PC-3 (cell line): ENCODE measurements at regions not wholly inside any gene's neighbourhood (a gene's known extent, or its start where the extent isn't known, plus 50 kb on each side); places are given as distances from the start of the nearest gene placed in this dataset.

Source experiments
- ATAC-seq: fragments of 200-7000 bp; cut with Tn5 transposase; 2 replicates; pipeline ENCODE4 v1.9.1; 2020; ENCODE audit warnings: mild to moderate bottlenecking, moderate library complexity
- BruUV-seq: library from RNA; stranded (reverse); fragments of 400-500 nt; replicated peaks from 2 replicates; lab custom pipeline; 2021; lab: Mats Ljungman, UMichigan
- CTCF ChIA-PET: fragments of 300-600 bp; sonication (Branson Sonifier 250); formaldehyde crosslinking; loops from one replicate; lab custom pipeline; 2022; ENCODE audit warnings: antibody characterized with exemption; lab: Charles Lee
- POLR2A ChIA-PET: fragments of 300-600 bp; sonication (Branson Sonifier 250); formaldehyde crosslinking; loops from one replicate; lab custom pipeline; 2022; ENCODE audit warnings: antibody characterized with exemption; ENCODE audit not compliant: unreplicated experiment; lab: Charles Lee
- DNase-seq: peaks from one replicate; pipeline ENCODE4 v3.0.0-alpha.2; 2015
- H2AFZ ChIP-seq: fragments of 300-600 bp; sonication (generic); 2 replicates; pipeline ENCODE4 v1.6.0; 2016; ENCODE audit warnings: antibody characterized with exemption, low read length
- H3F3A ChIP-seq: fragments of 300-600 bp; sonication (generic); one replicate; pipeline ENCODE4 v1.6.0; 2017; ENCODE audit warnings: antibody characterized with exemption, low read length, control low read depth, mild to moderate bottlenecking; ENCODE audit not compliant: unreplicated experiment
- H3K27ac ChIP-seq: fragments of 300-600 bp; sonication (generic); 2 replicates; pipeline ENCODE4 v1.5.1; 2016; ENCODE audit warnings: mild to moderate bottlenecking, low read length
- H3K27me3 ChIP-seq: fragments of 300-600 bp; sonication (generic); 2 replicates; pipeline ENCODE4 v1.6.1; 2016; ENCODE audit warnings: low read length, mixed read lengths
- H3K36me3 ChIP-seq: fragments of 300-600 bp; sonication (generic); 2 replicates; pipeline ENCODE4 v1.6.1; 2016; ENCODE audit warnings: low read depth, mixed run types, low read length, mixed read lengths
- H3K4me1 ChIP-seq: fragments of 300-600 bp; sonication (generic); 2 replicates; pipeline ENCODE4 v1.5.1; 2016; ENCODE audit warnings: low read length; ENCODE audit not compliant: insufficient read depth
- H3K4me2 ChIP-seq: fragments of 300-600 bp; sonication (generic); 2 replicates; pipeline ENCODE4 v1.6.0; 2016; ENCODE audit warnings: low read length
- H3K4me3 ChIP-seq: fragments of 300-600 bp; sonication (generic); 2 replicates; pipeline ENCODE4 v1.5.1; 2016; ENCODE audit warnings: mild to moderate bottlenecking, low read length, mixed read lengths
- H3K79me2 ChIP-seq: fragments of 300-600 bp; sonication (generic); 2 replicates; pipeline ENCODE4 v1.6.1; 2017; ENCODE audit warnings: low read length, mixed read lengths
- H3K9ac ChIP-seq: fragments of 300-600 bp; sonication (generic); 2 replicates; pipeline ENCODE4 v1.6.0; 2016; ENCODE audit warnings: mild to moderate bottlenecking, low read length
- H3K9me2 ChIP-seq: fragments of 300-600 bp; sonication (generic); replicated peaks from 2 replicates; pipeline ENCODE4 v1.6.1; 2016; ENCODE audit warnings: mixed run types, low read length, mixed read lengths
- H3K9me3 ChIP-seq: fragments of 300-600 bp; sonication (generic); 2 replicates; pipeline ENCODE4 v1.6.1; 2016; ENCODE audit warnings: low read length, mixed read lengths
- H4K20me1 ChIP-seq: fragments of 300-600 bp; sonication (generic); 2 replicates; pipeline ENCODE4 v1.6.1; 2016; ENCODE audit warnings: low read length, mixed read lengths
- EZH2 ChIP-seq: fragments of 300-600 bp; sonication (generic); IDR thresholded peaks from one replicate; pipeline ENCODE4 v1.6.1; 2017; ENCODE audit warnings: antibody characterized with exemption, mild to moderate bottlenecking, low read length; ENCODE audit not compliant: unreplicated experiment
- EZH2phosphoT487 ChIP-seq: fragments of 300-600 bp; sonication (generic); IDR thresholded peaks from 2 replicates; pipeline ENCODE4 v1.6.1; 2018; ENCODE audit warnings: mild to moderate bottlenecking, antibody characterized with exemption, low read length, borderline replicate concordance
- intact Hi-C: fragments of 100-400 bp; cut with micrococcal nuclease; formaldehyde crosslinking; loops from 2 replicates; pipeline ENCODE4 v1.9.0; 2023
- TF ChIP-seq, protein P1 (sequence below): fragments of 300-600 bp; sonication (generic); conservative IDR thresholded peaks from 2 replicates; pipeline ENCODE4 v1.5.1; 2017; ENCODE audit warnings: antibody characterized with exemption, low read depth, mild to moderate bottlenecking, low read length

DNA sequence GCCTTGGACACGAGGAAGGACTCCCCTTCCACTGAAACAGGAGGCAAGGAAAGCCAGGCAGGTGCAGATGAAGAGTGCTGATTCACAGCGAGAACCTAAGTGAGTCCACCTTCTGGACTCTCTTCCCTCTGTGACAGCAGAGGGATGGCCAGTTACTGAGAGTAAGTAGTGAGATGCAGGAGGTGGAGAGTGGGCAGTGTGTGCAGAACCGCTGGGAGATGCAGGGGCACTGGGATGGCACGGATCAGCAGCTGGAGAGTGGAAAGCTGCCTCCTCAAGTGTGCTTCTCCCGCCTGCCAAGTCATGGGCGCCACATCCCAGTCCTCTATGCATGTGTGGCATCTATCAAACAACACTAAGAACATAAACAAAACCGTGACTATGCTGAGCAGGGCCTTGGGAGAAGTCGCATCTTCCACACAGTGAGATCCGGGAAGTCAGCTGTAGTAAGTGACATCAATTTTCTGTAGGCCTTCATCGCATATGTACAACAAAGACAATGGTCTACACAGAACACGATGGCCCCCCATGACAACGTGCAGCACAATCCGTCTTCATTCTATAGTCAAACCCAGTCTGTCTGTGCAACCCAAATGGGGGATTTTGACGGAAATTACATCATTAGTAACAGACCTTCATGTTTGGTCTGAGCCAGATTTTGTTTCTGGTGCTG, 217.4 kb upstream of the KLF14 start:
- H3F3A ChIP-seq, result no peaks in the 10 kb centered on the region
- TF ChIP-seq, protein P1, sequence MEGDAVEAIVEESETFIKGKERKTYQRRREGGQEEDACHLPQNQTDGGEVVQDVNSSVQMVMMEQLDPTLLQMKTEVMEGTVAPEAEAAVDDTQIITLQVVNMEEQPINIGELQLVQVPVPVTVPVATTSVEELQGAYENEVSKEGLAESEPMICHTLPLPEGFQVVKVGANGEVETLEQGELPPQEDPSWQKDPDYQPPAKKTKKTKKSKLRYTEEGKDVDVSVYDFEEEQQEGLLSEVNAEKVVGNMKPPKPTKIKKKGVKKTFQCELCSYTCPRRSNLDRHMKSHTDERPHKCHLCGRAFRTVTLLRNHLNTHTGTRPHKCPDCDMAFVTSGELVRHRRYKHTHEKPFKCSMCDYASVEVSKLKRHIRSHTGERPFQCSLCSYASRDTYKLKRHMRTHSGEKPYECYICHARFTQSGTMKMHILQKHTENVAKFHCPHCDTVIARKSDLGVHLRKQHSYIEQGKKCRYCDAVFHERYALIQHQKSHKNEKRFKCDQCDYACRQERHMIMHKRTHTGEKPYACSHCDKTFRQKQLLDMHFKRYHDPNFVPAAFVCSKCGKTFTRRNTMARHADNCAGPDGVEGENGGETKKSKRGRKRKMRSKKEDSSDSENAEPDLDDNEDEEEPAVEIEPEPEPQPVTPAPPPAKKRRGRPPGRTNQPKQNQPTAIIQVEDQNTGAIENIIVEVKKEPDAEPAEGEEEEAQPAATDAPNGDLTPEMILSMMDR, result no peak
- no peak for TF ChIP-seq EZH2phosphoT487
- no peaks in the 10 kb centered on the region for H3K9me3 ChIP-seq
- peaks cover 4% of the 10 kb centered on the region; the same call in 1 of the 2 replicates for H3K79me2 ChIP-seq
- no TSS peak for BruUV-seq
- ATAC-seq (no peak), DNase-seq (no peak)
- H3K9ac ChIP-seq, result no peak overlapping the region
- no peak overlapping the region for H2AFZ ChIP-seq
- H3K36me3 ChIP-seq, result peaks cover 4% of the 10 kb centered on the region; the same call in 1 of the 2 replicates
- no peaks in the 10 kb centered on the region for H3K9me2 ChIP-seq
- no peak overlapping the region for H3K4me3 ChIP-seq
- no peaks in the 10 kb centered on the region for H4K20me1 ChIP-seq
- H3K27ac ChIP-seq, result no peak overlapping the region
- intact Hi-C loops, result no loop called here
- 0 out of 2 replicates have a peak, but pooled peaks cover 3% of the 10 kb centered on the region for H3K4me1 ChIP-seq
- CTCF ChIA-PET, result no interaction called here
- POLR2A ChIA-PET, result no interaction called here
- no peaks in the 10 kb centered on the region for H3K27me3 ChIP-seq
- H3K4me2 ChIP-seq, result no peak overlapping the region

DNA sequence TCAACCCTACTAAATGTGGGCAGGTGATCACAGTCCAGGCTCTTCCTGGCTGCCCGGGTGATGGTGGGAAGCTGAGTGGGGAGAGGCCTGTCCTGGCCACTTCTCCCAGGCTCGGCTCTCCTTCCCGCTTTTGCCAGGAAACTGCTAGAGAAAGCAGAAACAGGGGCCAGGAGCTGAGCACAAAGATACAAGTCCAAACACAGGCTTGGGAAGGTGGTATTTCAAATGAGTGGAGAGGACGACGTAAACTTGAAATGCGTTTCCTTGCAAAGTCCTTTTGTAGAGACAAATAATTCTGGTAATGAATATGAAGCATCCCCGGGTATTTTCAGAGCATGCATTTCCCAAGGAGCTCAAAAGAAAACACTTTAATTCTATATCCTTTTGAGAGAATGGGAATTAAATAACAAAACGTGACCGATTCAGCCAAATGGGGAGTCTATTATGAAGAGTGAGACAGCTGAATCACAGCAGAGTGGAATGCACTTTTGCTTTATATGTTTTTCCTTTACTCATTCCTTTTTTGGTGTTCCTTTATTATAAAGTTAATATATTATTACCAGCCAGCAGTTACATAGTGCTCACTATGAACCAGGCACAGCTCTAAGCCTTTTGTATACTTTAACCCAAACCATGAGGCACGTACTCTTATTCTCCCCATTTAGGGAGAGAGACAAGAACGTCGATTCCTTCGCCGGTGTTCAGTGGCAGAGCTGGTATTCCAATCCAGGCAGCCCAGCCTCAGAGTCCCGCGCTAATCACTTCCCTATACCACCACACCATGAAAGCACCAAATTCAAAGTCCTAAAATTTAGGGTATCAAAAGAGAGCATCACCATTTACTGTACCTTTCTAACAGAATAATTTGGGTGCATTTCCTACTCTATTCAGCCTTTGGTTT, 218.2 kb upstream of the KLF14 start:
- no peak overlapping the region for H3K9ac ChIP-seq
- intact Hi-C loops, result no loop called here
- H3K79me2 ChIP-seq, result no peaks in the 10 kb centered on the region; the same call in 1 of the 2 replicates
- TF ChIP-seq EZH2phosphoT487 (no peak), EZH2 (no peak)
- TF ChIP-seq, protein P1, result no peak
- H3K9me2 ChIP-seq, result no peaks in the 10 kb centered on the region
- DNase-seq (no peak), ATAC-seq (no peak)
- CTCF ChIA-PET, result no interaction called here
- no TSS peak for BruUV-seq
- H3K27me3 ChIP-seq, result no peaks in the 10 kb centered on the region
- no peaks in the 10 kb centered on the region for H3K4me1 ChIP-seq
- no peaks in the 10 kb centered on the region for H3F3A ChIP-seq
- H3K36me3 ChIP-seq, result peaks cover 4% of the 10 kb centered on the region; the same call in 1 of the 2 replicates
- no peak overlapping the region for H3K27ac ChIP-seq
- H3K9me3 ChIP-seq, result no peaks in the 10 kb centered on the region
- H3K4me2 ChIP-seq, result no peak overlapping the region
- POLR2A ChIA-PET, result interaction anchor here (0.7 kb wide), 1 partner anchor 78 kb away, joined by 3 read pairs; no protein-coding TSS in a partner anchor
- no peak overlapping the region for H2AFZ ChIP-seq
- H3K4me3 ChIP-seq, result no peak overlapping the region
- no peaks in the 10 kb centered on the region for H4K20me1 ChIP-seq
